ENCODE measurements at regions not wholly inside any gene's neighbourhood (a gene's known extent, or its start where the extent isn't known, plus 50 kb on each side); places are given as distances from the start of the nearest gene placed in this dataset.

DNA sequence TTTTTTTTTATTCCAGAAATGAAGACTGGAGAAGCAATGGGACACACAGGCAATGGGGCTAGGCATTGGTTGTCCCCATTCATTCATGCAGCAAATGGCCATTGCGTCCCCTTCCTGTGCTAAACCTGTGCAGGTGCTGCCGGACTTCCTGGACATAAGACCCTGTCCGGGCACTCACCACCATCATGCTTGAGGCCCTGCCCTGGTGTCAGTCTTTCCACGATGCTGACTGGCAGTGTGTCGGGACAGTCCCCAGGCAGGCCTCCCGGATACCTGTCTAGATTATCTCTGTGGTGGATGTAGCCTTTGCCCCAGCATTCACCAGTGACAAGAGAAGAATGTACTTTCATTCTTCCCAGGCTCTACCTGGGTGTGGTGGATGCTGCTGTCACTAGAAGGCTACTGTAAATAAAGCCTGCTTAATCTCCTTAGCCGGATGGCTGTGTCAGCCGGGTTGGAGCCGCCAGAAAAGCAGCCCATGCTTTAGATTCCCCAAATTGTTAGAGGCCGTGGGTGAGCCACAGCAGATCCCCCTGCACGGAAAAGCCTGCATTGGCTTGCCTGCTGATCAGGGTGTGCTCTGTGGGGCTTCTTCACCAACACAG lies 94.5 kb upstream of the PARP11 start:
- TF ChIP-seq, protein P1, sequence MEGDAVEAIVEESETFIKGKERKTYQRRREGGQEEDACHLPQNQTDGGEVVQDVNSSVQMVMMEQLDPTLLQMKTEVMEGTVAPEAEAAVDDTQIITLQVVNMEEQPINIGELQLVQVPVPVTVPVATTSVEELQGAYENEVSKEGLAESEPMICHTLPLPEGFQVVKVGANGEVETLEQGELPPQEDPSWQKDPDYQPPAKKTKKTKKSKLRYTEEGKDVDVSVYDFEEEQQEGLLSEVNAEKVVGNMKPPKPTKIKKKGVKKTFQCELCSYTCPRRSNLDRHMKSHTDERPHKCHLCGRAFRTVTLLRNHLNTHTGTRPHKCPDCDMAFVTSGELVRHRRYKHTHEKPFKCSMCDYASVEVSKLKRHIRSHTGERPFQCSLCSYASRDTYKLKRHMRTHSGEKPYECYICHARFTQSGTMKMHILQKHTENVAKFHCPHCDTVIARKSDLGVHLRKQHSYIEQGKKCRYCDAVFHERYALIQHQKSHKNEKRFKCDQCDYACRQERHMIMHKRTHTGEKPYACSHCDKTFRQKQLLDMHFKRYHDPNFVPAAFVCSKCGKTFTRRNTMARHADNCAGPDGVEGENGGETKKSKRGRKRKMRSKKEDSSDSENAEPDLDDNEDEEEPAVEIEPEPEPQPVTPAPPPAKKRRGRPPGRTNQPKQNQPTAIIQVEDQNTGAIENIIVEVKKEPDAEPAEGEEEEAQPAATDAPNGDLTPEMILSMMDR (IDR thresholded peaks at IDR 0.05; ENCODE audit: poor library complexity, severe bottlenecking): no peak
- no peak for TF ChIP-seq EZH2 (IDR thresholded peaks at IDR 0.05; ENCODE audit: borderline replicate concordance, insufficient read depth, low read length, poor library complexity, severe bottlenecking)
- TF ChIP-seq POLR2AphosphoS5 (IDR thresholded peaks at IDR 0.05): no peak
- TF ChIP-seq RAD21 (conservative IDR thresholded peaks at IDR 0.05): no peak
- no peak for TF ChIP-seq TAF1 (IDR thresholded peaks at IDR 0.05; ENCODE audit: low read depth)
- TF ChIP-seq MXI1 (conservative IDR thresholded peaks at IDR 0.05; ENCODE audit: poor library complexity, severe bottlenecking): no peak
- TF ChIP-seq EP300 (conservative IDR thresholded peaks at IDR 0.05; ENCODE audit: poor library complexity, severe bottlenecking): no peak
